PFSK-1 (cell line): ENCODE measurements at regions not wholly inside any gene's neighbourhood (a gene's known extent, or its start where the extent isn't known, plus 50 kb on each side); places are given as distances from the start of the nearest gene placed in this dataset.

Experiments used
- FOXP2 ChIP-seq: optimal IDR thresholded peaks from 2 replicates; pipeline ENCODE3; 2011; ENCODE audit warnings: borderline replicate concordance, control low read depth, inconsistent platforms; ENCODE audit not compliant: insufficient read depth; ENCODE audit errors: extremely low read length, extremely low read depth
- POLR2AphosphoS5 ChIP-seq: IDR thresholded peaks from 2 replicates; pipeline ENCODE4 v1.6.1; 2012; ENCODE audit warnings: low read depth, mild to moderate bottlenecking, control low read depth, low read length, moderate library complexity
- REST ChIP-seq, 2 experiments: IDR thresholded peaks; 2 replicates each; pipeline versions ENCODE4 v1.6.1 to v1.8.0; 2011 to 2012; ENCODE audit warnings: low read depth in 2 of 2, low read length in 2 of 2, control low read depth in 1 of 2, inconsistent platforms in 1 of 2, mild to moderate bottlenecking in 1 of 2, moderate library complexity in 1 of 2; ENCODE audit not compliant: insufficient read depth in 1 of 2
- SIN3A ChIP-seq: IDR thresholded peaks from 2 replicates; pipeline ENCODE4 v1.6.1; 2012; ENCODE audit warnings: mild to moderate bottlenecking, low read length, moderate library complexity, borderline replicate concordance; ENCODE audit not compliant: insufficient read depth
- TAF1 ChIP-seq: IDR thresholded peaks from 2 replicates; pipeline ENCODE4 v1.6.1; 2012; ENCODE audit warnings: low read length, control low read depth, borderline replicate concordance; ENCODE audit not compliant: insufficient read depth

DNA sequence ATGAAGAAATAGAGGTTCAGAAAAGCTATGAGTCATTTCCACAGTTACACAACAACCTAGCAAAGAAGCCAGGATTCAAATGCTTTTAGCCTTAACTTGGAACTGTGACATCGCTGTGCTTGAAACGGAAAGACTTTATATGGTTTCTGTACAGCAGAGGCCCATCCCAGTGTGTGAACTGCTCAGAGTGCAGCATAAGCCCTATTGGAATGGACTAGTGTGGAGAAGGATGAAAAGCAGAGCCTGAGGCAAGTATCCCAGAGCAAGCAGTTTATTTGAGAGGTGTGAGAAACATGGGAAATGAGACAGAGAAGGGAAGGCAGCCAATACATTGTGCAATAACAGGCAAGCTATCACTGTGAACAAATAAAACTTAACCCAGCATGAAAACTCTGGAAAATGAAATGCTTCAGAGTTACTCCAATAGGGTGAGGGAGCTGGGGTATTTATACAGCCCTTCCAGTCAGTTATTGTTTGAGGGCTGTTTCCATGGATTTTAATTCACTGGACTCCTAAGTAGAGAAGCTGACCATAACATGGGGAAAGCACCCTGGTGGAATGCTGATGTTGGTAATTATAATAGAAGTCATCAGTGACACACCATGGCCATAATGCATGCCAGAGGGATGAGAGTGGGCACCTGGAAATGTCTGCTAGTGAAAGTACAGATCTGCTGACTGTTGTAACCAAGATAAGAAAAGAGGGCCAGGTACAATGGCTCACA is 254.0 kb upstream of the POU3F3 start:
- TF ChIP-seq TAF1 (no peak), SIN3A (no peak), POLR2AphosphoS5 (no peak), REST (IDR thresholded peaks at IDR 0.05; ENCODE audit: insufficient read depth in 1 of 2, low read depth in 2 of 2, low read length in 2 of 2) (no peak), FOXP2 (no peak)

DNA sequence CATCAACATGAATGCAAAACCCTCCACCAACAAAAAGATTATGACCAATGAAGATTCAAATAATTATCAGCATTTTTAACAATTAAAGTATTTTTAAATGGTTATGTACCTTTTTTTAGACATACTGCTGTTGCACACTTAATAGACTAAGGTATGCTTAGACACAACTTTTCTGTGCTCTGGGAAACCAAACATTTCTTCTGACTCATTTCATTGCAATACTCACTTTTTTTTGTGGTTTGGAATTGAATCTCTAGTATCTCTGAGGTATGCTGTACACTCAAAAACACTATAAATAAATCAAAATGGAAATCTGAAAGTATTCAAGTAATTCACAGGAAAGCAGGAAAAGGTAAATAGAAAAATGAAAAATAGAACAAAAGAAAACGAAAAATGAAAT is 247.9 kb upstream of the POU3F3 start:
- TF ChIP-seq TAF1 (no peak), FOXP2 (no peak), POLR2AphosphoS5 (no peak), SIN3A (no peak), REST (IDR thresholded peaks at IDR 0.05; ENCODE audit: insufficient read depth in 1 of 2, low read depth in 2 of 2, low read length in 2 of 2) (no peak)

DNA sequence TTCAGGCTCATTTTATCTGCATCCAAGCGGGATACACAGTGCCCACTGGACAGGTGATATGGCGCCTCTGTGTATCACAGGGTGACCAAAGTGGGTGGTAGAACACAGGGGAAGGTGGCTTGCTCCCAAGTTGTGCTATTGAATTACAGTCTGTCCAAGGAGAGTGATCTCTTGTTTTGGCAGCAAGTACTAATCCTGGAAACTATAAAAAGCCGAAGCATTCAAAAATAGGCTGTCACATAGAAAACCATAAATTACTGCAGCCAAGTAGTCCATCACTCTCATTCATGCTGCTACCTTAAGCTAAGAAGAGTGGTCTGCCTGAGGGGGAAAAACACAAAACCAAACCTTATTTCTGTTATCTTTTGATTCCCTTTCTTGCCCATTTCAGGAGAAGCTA is 237.1 kb upstream of the POU3F3 start:
- TF ChIP-seq SIN3A (no peak), TAF1 (no peak), POLR2AphosphoS5 (no peak), FOXP2 (no peak), REST (IDR thresholded peaks at IDR 0.05; ENCODE audit: insufficient read depth in 1 of 2, low read depth in 2 of 2, low read length in 2 of 2) (no peak)

DNA sequence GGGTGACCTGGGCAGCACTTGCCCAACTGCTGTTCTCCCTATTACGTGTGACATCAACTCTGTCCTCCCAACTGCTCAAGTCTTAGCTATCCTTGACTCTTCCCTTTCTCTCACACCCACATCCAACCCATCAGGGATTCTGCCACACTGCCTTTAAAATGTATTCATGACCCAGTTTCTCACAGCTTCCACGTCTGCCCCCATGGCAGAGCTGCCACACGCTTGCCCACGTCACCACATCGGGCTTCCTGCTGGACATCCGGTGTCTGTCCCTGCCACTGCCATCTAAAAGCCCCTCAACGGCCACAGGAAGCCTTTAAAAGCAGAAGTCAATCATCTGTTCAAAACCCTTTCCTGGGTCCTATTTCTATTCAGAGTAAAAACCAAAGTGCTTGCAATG is 233.1 kb upstream of the POU3F3 start:
- TF ChIP-seq SIN3A (no peak), FOXP2 (no peak), TAF1 (no peak), REST (IDR thresholded peaks at IDR 0.05; ENCODE audit: insufficient read depth in 1 of 2, low read depth in 2 of 2, low read length in 2 of 2) (no peak), POLR2AphosphoS5 (no peak)

GRCh38 chr2:104635608-104636007 is 218.3 kb upstream of the POU3F3 start:
- no peak for TF ChIP-seq FOXP2
- no peak for TF ChIP-seq SIN3A
- TF ChIP-seq REST (IDR thresholded peaks at IDR 0.05; ENCODE audit: insufficient read depth in 1 of 2, low read depth in 2 of 2, low read length in 2 of 2) = no peak
- no peak for TF ChIP-seq POLR2AphosphoS5
- TF ChIP-seq TAF1 = no peak
